ENCODE measurements at regions not wholly inside any gene's neighbourhood (a gene's known extent, or its start where the extent isn't known, plus 50 kb on each side); places are given as distances from the start of the nearest gene placed in this dataset.
"Not testable (repeated sequence)": the region's sequence is repeated elsewhere in the genome, so short reads cannot be mapped to it uniquely, and the experiment has no call there.

- H3K4me3 Mint-ChIP-seq: no peak overlapping the region
- DNase-seq (no peak), ATAC-seq (ENCODE audit: low read depth) (no peak)
- H3K9ac ChIP-seq (ENCODE audit: low read length): no peak overlapping the region
- H3K36me3 ChIP-seq (replicated peaks in 1 of 2; ENCODE audit: control extremely low read depth in 1 of 2, control insufficient read depth in 1 of 2, extremely low read depth in 1 of 2, insufficient read depth in 2 of 2, low read length in 1 of 2): no peaks in the 10 kb centered on the region
- H2AFZ ChIP-seq (ENCODE audit: insufficient read depth, low read depth, low read length, poor library complexity, severe bottlenecking): no peak overlapping the region
- H3K4me2 ChIP-seq (replicated peaks; ENCODE audit: low read depth, low read length, poor library complexity, severe bottlenecking): no peak overlapping the region
- peaks cover 0 to 9% (median 0%) of the 10 kb centered on the region in 3 donors for H3K9me3 ChIP-seq (ENCODE audit: control extremely low read depth in 1 of 3, control insufficient read depth in 2 of 3, insufficient read depth in 1 of 3, low read length in 2 of 3)
- H3K4me1 Mint-ChIP-seq: no peaks in the 10 kb centered on the region
- WGBS (ENCODE audit: insufficient coverage): 94% methylated on average over 14 of the region's 15 CpGs
- no peaks in the 10 kb centered on the region for H3K4me1 ChIP-seq (ENCODE audit: control insufficient read depth in 2 of 2, insufficient read depth in 2 of 2, low read length in 2 of 2)
- TF ChIP-seq EZH2 (IDR thresholded peaks at IDR 0.05; ENCODE audit: borderline replicate concordance, insufficient read depth, low read depth, low read length, poor library complexity, severe bottlenecking): no peak
- TF ChIP-seq CTCF (IDR thresholded peaks at IDR 0.05): no peak
- H3K4me3 ChIP-seq (ENCODE audit: control extremely low read depth in 1 of 5, extremely low read depth in 1 of 5, insufficient read depth in 1 of 5, low read depth in 2 of 5, low read length in 4 of 5): no peak overlapping the region
- intact Hi-C loops (cut with micrococcal nuclease): no loop called here
- H3K79me2 ChIP-seq (ENCODE audit: control insufficient read depth, insufficient read depth, low read length): no peaks in the 10 kb centered on the region
- ChIA-PET CTCF (no interaction called here), POLR2A (no interaction called here)
- no peak overlapping the region for H3K27ac Mint-ChIP-seq
- H3K9me3 Mint-ChIP-seq (ENCODE audit: insufficient read depth): peaks cover 2% of the 10 kb centered on the region
- no peaks in the 10 kb centered on the region for H4K20me1 ChIP-seq (ENCODE audit: control insufficient read depth, insufficient read depth, low read length, poor library complexity, severe bottlenecking)
- H3K27me3 ChIP-seq (replicated peaks in 1 of 4; ENCODE audit: control extremely low read depth in 1 of 4, control insufficient read depth in 3 of 4, insufficient read depth in 4 of 4, low read length in 3 of 4): no peaks in the 10 kb centered on the region
- no peaks in the 10 kb centered on the region for H3K27me3 Mint-ChIP-seq
- H3K27ac ChIP-seq (ENCODE audit: low read length in 2 of 2): no peak overlapping the region
Observed at GRCh38 chr2:122570641-122571040, 815.2 kb downstream of the TSN start.

- H3K9me3 ChIP-seq (ENCODE audit: control extremely low read depth in 1 of 3, control insufficient read depth in 2 of 3, insufficient read depth in 1 of 3, low read length in 2 of 3); H2AFZ ChIP-seq (ENCODE audit: insufficient read depth, low read depth, low read length, poor library complexity, severe bottlenecking); H3K4me1 Mint-ChIP-seq; H3K4me3 ChIP-seq (ENCODE audit: control extremely low read depth in 1 of 5, extremely low read depth in 1 of 5, insufficient read depth in 1 of 5, low read depth in 2 of 5, low read length in 4 of 5); H3K36me3 ChIP-seq (replicated peaks in 1 of 2; ENCODE audit: control extremely low read depth in 1 of 2, control insufficient read depth in 1 of 2, extremely low read depth in 1 of 2, insufficient read depth in 2 of 2, low read length in 1 of 2); POLR2A ChIA-PET; H3K27ac ChIP-seq (ENCODE audit: low read length in 2 of 2); H3K4me2 ChIP-seq (replicated peaks; ENCODE audit: low read depth, low read length, poor library complexity, severe bottlenecking); H3K27me3 ChIP-seq (replicated peaks in 1 of 4; ENCODE audit: control extremely low read depth in 1 of 4, control insufficient read depth in 3 of 4, insufficient read depth in 4 of 4, low read length in 3 of 4); H3K79me2 ChIP-seq (ENCODE audit: control insufficient read depth, insufficient read depth, low read length); H3K9ac ChIP-seq (ENCODE audit: low read length); H3K4me1 ChIP-seq (ENCODE audit: control insufficient read depth in 2 of 2, insufficient read depth in 2 of 2, low read length in 2 of 2); ATAC-seq (ENCODE audit: low read depth); H3K4me3 Mint-ChIP-seq; H3K27ac Mint-ChIP-seq; intact Hi-C loops (cut with micrococcal nuclease); H4K20me1 ChIP-seq (ENCODE audit: control insufficient read depth, insufficient read depth, low read length, poor library complexity, severe bottlenecking); H3K9me3 Mint-ChIP-seq (ENCODE audit: insufficient read depth); H3K27me3 Mint-ChIP-seq; DNase-seq; CTCF ChIA-PET: not testable (repeated sequence)
Observed at GRCh38 chr2:122571471-122571870, 816.0 kb downstream of the TSN start.
